Breast epithelium (tissue), 3 donors: ENCODE measurements at regions not wholly inside any gene's neighbourhood (a gene's known extent, or its start where the extent isn't known, plus 50 kb on each side); places are given as distances from the start of the nearest gene placed in this dataset.

Experiments
- CTCF ChIP-seq, 3 donors: fragments of 450-650 bp; IDR thresholded peaks; one replicate each; pipeline ENCODE4 v1.5.1; 2016 to 2017; ENCODE audit warnings: antibody characterized with exemption in 3 of 3, mild to moderate bottlenecking in 3 of 3, moderate library complexity in 3 of 3
- POLR2AphosphoS5 ChIP-seq, 3 donors: sonication (generic); formaldehyde crosslinking; IDR thresholded peaks; one replicate each; pipeline ENCODE4 v1.6.1; 2017; ENCODE audit warnings: antibody characterized with exemption in 3 of 3

DNA sequence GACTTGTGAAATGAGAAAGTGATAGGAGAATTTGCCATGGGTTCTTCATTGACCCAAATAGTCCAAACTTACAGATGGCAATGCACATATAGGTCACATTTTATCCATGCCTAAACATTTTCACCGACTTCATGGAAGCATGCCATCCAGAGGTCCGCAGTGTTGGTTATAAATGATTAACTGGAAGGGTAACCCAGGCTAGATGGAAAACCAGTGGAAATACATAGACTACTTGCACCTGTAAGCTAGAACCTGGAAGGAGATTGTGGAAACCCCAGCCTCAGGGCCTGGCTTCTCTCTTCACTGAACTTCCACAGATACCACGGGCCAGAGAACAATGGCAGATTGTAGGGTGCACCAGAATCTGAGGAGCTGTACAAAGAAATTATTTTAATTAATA lies 103.8 kb upstream of the SYNDIG1 start:
- TF ChIP-seq POLR2AphosphoS5 (IDR thresholded peaks at IDR 0.05): no peak
- TF ChIP-seq CTCF (IDR thresholded peaks at IDR 0.05): no peak
